NOMO-1 treated with DMSO at 0.1 percent for 48 hours (cell line): ENCODE measurements at regions not wholly inside any gene's neighbourhood (a gene's known extent, or its start where the extent isn't known, plus 50 kb on each side); places are given as distances from the start of the nearest gene placed in this dataset.
A peak's percentile ranks its signal among the peaks of the same experiment; 100 is the strongest.

ENCODE experiments used
- DNase-seq: peaks from one replicate; lab custom pipeline; 2025; ENCODE audit not compliant: unreplicated experiment; lab: John Stamatoyannopoulos, UW

GRCh38 chr6:40340957-40341356 is 246.2 kb downstream of the LRFN2 start:
- no peak for DNase-seq

GRCh38 chr6:40340196-40340595 is 247.0 kb downstream of the LRFN2 start:
- DNase-seq = no peak

GRCh38 chr6:40338306-40338705 is 248.9 kb downstream of the LRFN2 start:
- no peak for DNase-seq

- no peak for DNase-seq
Measured at GRCh38 chr6:40336940-40337760, 250.0 kb downstream of the LRFN2 start.

- DNase-seq = no peak
Measured at GRCh38 chr6:40336296-40336695, 250.9 kb downstream of the LRFN2 start.

- DNase-seq = no peak
Measured at GRCh38 chr6:40334496-40335270, 252.5 kb downstream of the LRFN2 start.

- no peak for DNase-seq
Measured at GRCh38 chr6:40331545-40331944, 255.6 kb downstream of the LRFN2 start.

GRCh38 chr6:40330301-40330721 is 256.9 kb downstream of the LRFN2 start:
- no peak for DNase-seq

- DNase-seq = no peak
Measured at GRCh38 chr6:40328986-40329545, 258.1 kb downstream of the LRFN2 start.

GRCh38 chr6:40328386-40328985 is 258.7 kb downstream of the LRFN2 start:
- DNase-seq = no peak

- peak; percentile 53 for DNase-seq
Measured at GRCh38 chr6:40326714-40327421, 260.3 kb downstream of the LRFN2 start.

GRCh38 chr6:40325791-40326190 is 261.4 kb downstream of the LRFN2 start:
- DNase-seq = no peak

GRCh38 chr6:40325041-40325440 is 262.1 kb downstream of the LRFN2 start:
- DNase-seq = no peak

- DNase-seq = no peak
Measured at GRCh38 chr6:40323881-40324634, 263.1 kb downstream of the LRFN2 start.

GRCh38 chr6:40322336-40322735 is 264.8 kb downstream of the LRFN2 start:
- no peak for DNase-seq

- DNase-seq = no peak
Measured at GRCh38 chr6:40321616-40322015, 265.5 kb downstream of the LRFN2 start.

GRCh38 chr6:40320947-40321346 is 266.2 kb downstream of the LRFN2 start:
- DNase-seq = no peak

GRCh38 chr6:40320441-40320840 is 266.7 kb downstream of the LRFN2 start:
- DNase-seq = no peak

- no peak for DNase-seq
Measured at GRCh38 chr6:40319124-40319523, 268.0 kb downstream of the LRFN2 start.

GRCh38 chr6:40315060-40315459 is 272.1 kb downstream of the LRFN2 start:
- DNase-seq = no peak
